ENCODE measurements at regions not wholly inside any gene's neighbourhood (a gene's known extent, or its start where the extent isn't known, plus 50 kb on each side); places are given as distances from the start of the nearest gene placed in this dataset.

DNA sequence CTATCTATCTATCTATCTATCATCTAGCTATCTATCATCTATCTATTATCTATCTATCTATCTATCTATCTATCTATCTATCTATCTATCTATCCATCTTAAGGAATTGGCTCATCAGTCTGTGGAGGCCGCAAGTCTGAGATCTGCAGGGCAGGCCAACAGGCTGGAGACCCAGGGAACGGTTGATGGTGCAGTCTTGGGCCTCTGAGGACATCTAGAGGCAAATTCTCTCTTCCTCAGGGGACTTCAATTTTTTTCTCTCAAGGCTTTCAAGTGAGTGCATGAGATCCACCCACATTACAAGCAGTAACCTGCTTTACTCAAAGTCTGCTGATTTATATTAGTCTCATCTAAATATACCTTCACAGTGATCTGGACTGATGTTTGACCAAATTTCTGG is 197.0 kb downstream of the GLRX3 start:
- no peak overlapping the region for H3K4me3 ChIP-seq
- H3K4me1 ChIP-seq = no peaks in the 10 kb centered on the region
- DNase-seq = no peak
- H3K9me3 ChIP-seq = peaks cover 0 to 1% (median 0%) of the 10 kb centered on the region in 8 donors
- 17 to 41% (median 25%) methylated on average over 2 of the region's 2 CpGs for WGBS, 5 donors
- no peak overlapping the region for H3K27ac ChIP-seq
- H3K36me3 ChIP-seq = no peaks in the 10 kb centered on the region
- peaks cover 0 to 26% (median 0%) of the 10 kb centered on the region in 7 donors for H3K27me3 ChIP-seq (replicated peaks in 1 of 7)
- TF ChIP-seq POLR2AphosphoS5 (IDR thresholded peaks at IDR 0.05) (no peak), POLR2A (IDR thresholded peaks at IDR 0.05) (no peak)
- TF ChIP-seq, protein P1, sequence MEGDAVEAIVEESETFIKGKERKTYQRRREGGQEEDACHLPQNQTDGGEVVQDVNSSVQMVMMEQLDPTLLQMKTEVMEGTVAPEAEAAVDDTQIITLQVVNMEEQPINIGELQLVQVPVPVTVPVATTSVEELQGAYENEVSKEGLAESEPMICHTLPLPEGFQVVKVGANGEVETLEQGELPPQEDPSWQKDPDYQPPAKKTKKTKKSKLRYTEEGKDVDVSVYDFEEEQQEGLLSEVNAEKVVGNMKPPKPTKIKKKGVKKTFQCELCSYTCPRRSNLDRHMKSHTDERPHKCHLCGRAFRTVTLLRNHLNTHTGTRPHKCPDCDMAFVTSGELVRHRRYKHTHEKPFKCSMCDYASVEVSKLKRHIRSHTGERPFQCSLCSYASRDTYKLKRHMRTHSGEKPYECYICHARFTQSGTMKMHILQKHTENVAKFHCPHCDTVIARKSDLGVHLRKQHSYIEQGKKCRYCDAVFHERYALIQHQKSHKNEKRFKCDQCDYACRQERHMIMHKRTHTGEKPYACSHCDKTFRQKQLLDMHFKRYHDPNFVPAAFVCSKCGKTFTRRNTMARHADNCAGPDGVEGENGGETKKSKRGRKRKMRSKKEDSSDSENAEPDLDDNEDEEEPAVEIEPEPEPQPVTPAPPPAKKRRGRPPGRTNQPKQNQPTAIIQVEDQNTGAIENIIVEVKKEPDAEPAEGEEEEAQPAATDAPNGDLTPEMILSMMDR (IDR thresholded peaks at IDR 0.05 in 8 of 11, conservative IDR thresholded peaks at IDR 0.05 in 3 of 11) = no peak
- intact Hi-C loops (cut with DNase I; ENCODE audit: low total_unique reads) = no loop called here

GRCh38 chr10:130335336-130335735 is 199.1 kb downstream of the GLRX3 start:
- DNase-seq = no peak
- no peak overlapping the region for H3K27ac ChIP-seq
- H3K27me3 ChIP-seq (replicated peaks in 1 of 7) = peaks cover 0 to 24% (median 0%) of the 10 kb centered on the region in 7 donors
- no peaks in the 10 kb centered on the region for H3K9me3 ChIP-seq
- no peaks in the 10 kb centered on the region for H3K4me1 ChIP-seq
- H3K4me3 ChIP-seq = no peak overlapping the region
- H3K36me3 ChIP-seq = no peaks in the 10 kb centered on the region
- TF ChIP-seq, protein P1 (IDR thresholded peaks at IDR 0.05 in 8 of 11, conservative IDR thresholded peaks at IDR 0.05 in 3 of 11) = no peak
- TF ChIP-seq POLR2A (IDR thresholded peaks at IDR 0.05) = no peak
- TF ChIP-seq POLR2AphosphoS5 (IDR thresholded peaks at IDR 0.05) = no peak
- intact Hi-C loops (cut with DNase I; ENCODE audit: low total_unique reads) = no loop called here
- 82 to 92% (median 85%) methylated on average over 7 to 10 of the region's 10 CpGs for WGBS, 5 donors

GRCh38 chr10:130336617-130337304 is 200.6 kb downstream of the GLRX3 start:
- H3K9me3 ChIP-seq = no peaks in the 10 kb centered on the region
- intact Hi-C loops (cut with DNase I; ENCODE audit: low total_unique reads) = no loop called here
- 67 to 74% (median 67%) methylated on average over 8 of the region's 8 CpGs for WGBS, 5 donors
- no peak for DNase-seq
- no peak overlapping the region for H3K4me3 ChIP-seq
- TF ChIP-seq POLR2A (IDR thresholded peaks at IDR 0.05) = no peak
- no peak for TF ChIP-seq POLR2AphosphoS5 (IDR thresholded peaks at IDR 0.05)
- TF ChIP-seq, protein P1 (IDR thresholded peaks at IDR 0.05 in 8 of 11, conservative IDR thresholded peaks at IDR 0.05 in 3 of 11) = no peak
- H3K4me1 ChIP-seq = no peaks in the 10 kb centered on the region
- H3K27ac ChIP-seq = no peak overlapping the region
- no peaks in the 10 kb centered on the region for H3K36me3 ChIP-seq
- H3K27me3 ChIP-seq (replicated peaks in 1 of 7) = peaks cover 0 to 37% (median 0%) of the 10 kb centered on the region in 7 donors

- no peaks in the 10 kb centered on the region for H3K4me1 ChIP-seq
- no peak for TF ChIP-seq POLR2AphosphoS5 (IDR thresholded peaks at IDR 0.05)
- no peak for TF ChIP-seq POLR2A (IDR thresholded peaks at IDR 0.05)
- TF ChIP-seq, protein P1 (IDR thresholded peaks at IDR 0.05 in 8 of 11, conservative IDR thresholded peaks at IDR 0.05 in 3 of 11) = no peak
- no peaks in the 10 kb centered on the region for H3K9me3 ChIP-seq
- H3K27me3 ChIP-seq (replicated peaks in 1 of 7) = peaks cover 0 to 42% (median 0%) of the 10 kb centered on the region in 7 donors
- intact Hi-C loops (cut with DNase I; ENCODE audit: low total_unique reads) = no loop called here
- no peaks in the 10 kb centered on the region for H3K36me3 ChIP-seq
- H3K4me3 ChIP-seq = no peak overlapping the region
- WGBS, 5 donors = 70 to 80% (median 76%) methylated on average over 13 of the region's 13 CpGs
- no peak overlapping the region for H3K27ac ChIP-seq
- DNase-seq = no peak
Observed at GRCh38 chr10:130337305-130337640, 201.1 kb downstream of the GLRX3 start.
